AG09309 (cell line): ENCODE measurements at regions not wholly inside any gene's neighbourhood (a gene's known extent, or its start where the extent isn't known, plus 50 kb on each side); places are given as distances from the start of the nearest gene placed in this dataset.
"Not testable (repeated sequence)": the region's sequence is repeated elsewhere in the genome, so short reads cannot be mapped to it uniquely, and the experiment has no call there.

ENCODE experiments used
- DNase-seq: peaks from one replicate; pipeline ENCODE4 v3.0.0-alpha.2; 2010; ENCODE audit warnings: low read depth
- H3K4me3 ChIP-seq: 2 replicates; pipeline ENCODE4 v1.5.1; 2011; ENCODE audit warnings: mild to moderate bottlenecking, low read depth, low read length, moderate library complexity; ENCODE audit not compliant: control insufficient read depth
- CTCF ChIP-seq: IDR thresholded peaks from 2 replicates; pipeline ENCODE4 v1.5.1; 2011; ENCODE audit warnings: mild to moderate bottlenecking, low read depth, low read length, inconsistent platforms; ENCODE audit not compliant: insufficient read depth, control insufficient read depth; ENCODE audit errors: missing control alignments

GRCh38 chr5:115423541-115423940 is 121.0 kb downstream of the FEM1C start:
- no peak overlapping the region for H3K4me3 ChIP-seq
- no peak for DNase-seq
- TF ChIP-seq CTCF = no peak

- TF ChIP-seq CTCF = no peak
- no peak overlapping the region for H3K4me3 ChIP-seq
- DNase-seq = no peak
Measured at GRCh38 chr5:115423051-115423450, 121.5 kb downstream of the FEM1C start.

GRCh38 chr5:115420812-115421211 is 123.8 kb downstream of the FEM1C start:
- H3K4me3 ChIP-seq, DNase-seq: not testable (repeated sequence)

- no peak overlapping the region for H3K4me3 ChIP-seq
- peak; percentile 88 for DNase-seq
- no peak for TF ChIP-seq CTCF
Measured at GRCh38 chr5:115419846-115420585, 123.6 kb upstream of the CCDC112 start.

- H3K4me3 ChIP-seq = no peak overlapping the region
- TF ChIP-seq CTCF = no peak
- no peak for DNase-seq
Measured at GRCh38 chr5:115418788-115419187, 122.3 kb upstream of the CCDC112 start.

- no peak for DNase-seq
- H3K4me3 ChIP-seq = no peak overlapping the region
- TF ChIP-seq CTCF = no peak
Measured at GRCh38 chr5:115417076-115417475, 120.6 kb upstream of the CCDC112 start.

- DNase-seq = no peak
- H3K4me3 ChIP-seq = no peak overlapping the region
Measured at GRCh38 chr5:115415143-115415491, 118.7 kb upstream of the CCDC112 start.

More at GRCh38 chr5:115415143-115415491, 118.7 kb upstream of the CCDC112 start:
- TF ChIP-seq CTCF = no peak
